Mesothelial cell of epicardium (in vitro differentiated cells): ENCODE measurements at regions not wholly inside any gene's neighbourhood (a gene's known extent, or its start where the extent isn't known, plus 50 kb on each side); places are given as distances from the start of the nearest gene placed in this dataset.
"Not testable (repeated sequence)": the region's sequence is repeated elsewhere in the genome, so short reads cannot be mapped to it uniquely, and the experiment has no call there.

Source experiments
- DNase-seq, 2 experiments: peaks; one replicate each; pipeline ENCODE4 v3.0.0; 2021; ENCODE audit warnings: low spot score in 2 of 2; ENCODE audit not compliant: unreplicated experiment in 2 of 2
- H3K27ac Mint-ChIP-seq: 2 replicates; pipeline ENCODE4 v1.8.0; 2021; ENCODE audit warnings: mixed read lengths
- H3K27me3 Mint-ChIP-seq: 2 replicates; pipeline ENCODE4 v1.8.0; 2021; ENCODE audit warnings: low read depth, mixed read lengths
- H3K36me3 Mint-ChIP-seq: 2 replicates; pipeline ENCODE4 v1.8.0; 2021; ENCODE audit warnings: mixed read lengths
- H3K4me1 Mint-ChIP-seq: 2 replicates; pipeline ENCODE4 v1.8.0; 2021; ENCODE audit warnings: mixed read lengths
- H3K4me3 Mint-ChIP-seq: 2 replicates; pipeline ENCODE4 v1.8.0; 2021; ENCODE audit warnings: mild to moderate bottlenecking, moderate library complexity, mixed read lengths
- H3K9me3 Mint-ChIP-seq: 2 replicates; pipeline ENCODE4 v1.8.0; 2021; ENCODE audit warnings: mixed read lengths
- CTCF ChIP-seq: fragments of 200-600 bp; sonication (generic); IDR thresholded peaks from one replicate; pipeline ENCODE4 v1.5.0; 2021; ENCODE audit warnings: antibody characterized with exemption; ENCODE audit not compliant: unreplicated experiment

- Mint-ChIP-seq H3K4me3 (no peak overlapping the region), H3K27ac (no peak overlapping the region), H3K4me1 (no peaks in the 10 kb centered on the region), H3K36me3 (peaks cover 12% of the 10 kb centered on the region), H3K9me3 (peaks cover 68% of the 10 kb centered on the region), H3K27me3 (no peaks in the 10 kb centered on the region)
- no peak for DNase-seq
- TF ChIP-seq CTCF, result no peak
Observed at GRCh38 chr12:83710851-83711250, 1024.1 kb downstream of the TMTC2 start.

- no peak for DNase-seq
- H3K36me3 Mint-ChIP-seq, result peaks cover 12% of the 10 kb centered on the region
- H3K9me3 Mint-ChIP-seq, result peaks cover 63% of the 10 kb centered on the region
- no peak overlapping the region for H3K27ac Mint-ChIP-seq
- TF ChIP-seq CTCF, result no peak
- no peaks in the 10 kb centered on the region for H3K4me1 Mint-ChIP-seq
- H3K27me3 Mint-ChIP-seq, result no peaks in the 10 kb centered on the region
- H3K4me3 Mint-ChIP-seq, result no peak overlapping the region
Observed at GRCh38 chr12:83709899-83710298, 1023.2 kb downstream of the TMTC2 start.

GRCh38 chr12:83700838-83701237, 1014.1 kb downstream of the TMTC2 start:
- DNase-seq, result no peak
- Mint-ChIP-seq H3K9me3 (peaks cover 21% of the 10 kb centered on the region), H3K4me1 (no peaks in the 10 kb centered on the region), H3K36me3 (peaks cover 2% of the 10 kb centered on the region), H3K27me3 (no peaks in the 10 kb centered on the region), H3K4me3 (no peak overlapping the region), H3K27ac (no peak overlapping the region)
- TF ChIP-seq CTCF, result no peak

GRCh38 chr12:83696311-83696710, 1009.6 kb downstream of the TMTC2 start:
- H3K4me1 Mint-ChIP-seq, H3K27ac Mint-ChIP-seq, H3K36me3 Mint-ChIP-seq, H3K4me3 Mint-ChIP-seq, DNase-seq, H3K27me3 Mint-ChIP-seq: not testable (repeated sequence)
- H3K9me3 Mint-ChIP-seq, result peaks cover 63% of the 10 kb centered on the region

GRCh38 chr12:83691730-83692129, 1005.0 kb downstream of the TMTC2 start:
- Mint-ChIP-seq H3K27ac (no peak overlapping the region), H3K9me3 (peaks cover 55% of the 10 kb centered on the region)

GRCh38 chr12:83690465-83690864, 1003.8 kb downstream of the TMTC2 start:
- TF ChIP-seq CTCF, result no peak
- Mint-ChIP-seq H3K27me3 (peaks cover under 1% of the 10 kb centered on the region), H3K36me3 (peaks cover 6% of the 10 kb centered on the region), H3K4me1 (no peaks in the 10 kb centered on the region), H3K4me3 (no peak overlapping the region), H3K27ac (no peak overlapping the region), H3K9me3 (peaks cover 64% of the 10 kb centered on the region)
- DNase-seq, result no peak

More at GRCh38 chr12:83691730-83692129, 1005.0 kb downstream of the TMTC2 start:
- no peak for TF ChIP-seq CTCF
- no peaks in the 10 kb centered on the region for H3K27me3 Mint-ChIP-seq
- no peaks in the 10 kb centered on the region for H3K4me1 Mint-ChIP-seq
- no peak overlapping the region for H3K4me3 Mint-ChIP-seq
- H3K36me3 Mint-ChIP-seq, result peaks cover 6% of the 10 kb centered on the region
- no peak for DNase-seq
